ENCODE measurements at regions not wholly inside any gene's neighbourhood (a gene's known extent, or its start where the extent isn't known, plus 50 kb on each side); places are given as distances from the start of the nearest gene placed in this dataset.

GRCh38 chrX:113580486-113580885 lies 739.9 kb upstream of the AMOT start:
- no peaks in the 10 kb centered on the region for H3K9me3 ChIP-seq
- H3K27ac ChIP-seq, result no peak overlapping the region
- ATAC-seq, result no peak
- no peaks in the 10 kb centered on the region for H3K36me3 ChIP-seq
- WGBS (ENCODE audit: insufficient coverage, low coverage, low lambda C conversion rate, missing lambda C conversion rate), result 48% methylated on average over 2 of the region's 2 CpGs
- no peak for TF ChIP-seq POLR2A (IDR thresholded peaks at IDR 0.05)
- TF ChIP-seq CTCF (IDR thresholded peaks at IDR 0.05), result no peak
- H3K27me3 ChIP-seq, result no peaks in the 10 kb centered on the region
- intact Hi-C loops (cut with DNase I), result no loop called here
- DNase-seq, result no peak
- no peak overlapping the region for H3K4me3 ChIP-seq
- no peaks in the 10 kb centered on the region for H3K4me1 ChIP-seq

GRCh38 chrX:113558576-113558975 lies 717.9 kb upstream of the AMOT start:
- ATAC-seq (no peak), DNase-seq (no peak)
- H3K4me3 ChIP-seq, result no peak overlapping the region
- no peaks in the 10 kb centered on the region for H3K4me1 ChIP-seq
- intact Hi-C loops (cut with DNase I), result no loop called here
- WGBS (ENCODE audit: insufficient coverage, low coverage, low lambda C conversion rate, missing lambda C conversion rate), result 50% methylated on average over 1 of the region's 1 CpG
- H3K36me3 ChIP-seq, result no peaks in the 10 kb centered on the region
- no peak for TF ChIP-seq CTCF (IDR thresholded peaks at IDR 0.05)
- no peak for TF ChIP-seq POLR2A (IDR thresholded peaks at IDR 0.05)
- no peaks in the 10 kb centered on the region for H3K9me3 ChIP-seq
- H3K27ac ChIP-seq, result no peak overlapping the region
- H3K27me3 ChIP-seq, result no peaks in the 10 kb centered on the region

- no peak overlapping the region for H3K27ac ChIP-seq
- H3K36me3 ChIP-seq, result no peaks in the 10 kb centered on the region
- H3K27me3 ChIP-seq, result no peaks in the 10 kb centered on the region
- TF ChIP-seq POLR2A (IDR thresholded peaks at IDR 0.05) (no peak), CTCF (IDR thresholded peaks at IDR 0.05) (no peak)
- H3K9me3 ChIP-seq, result no peaks in the 10 kb centered on the region
- 88% methylated on average over 1 of the region's 1 CpG for WGBS (ENCODE audit: insufficient coverage, low coverage, low lambda C conversion rate, missing lambda C conversion rate)
- no peak overlapping the region for H3K4me3 ChIP-seq
- H3K4me1 ChIP-seq, result no peaks in the 10 kb centered on the region
- DNase-seq (no peak), ATAC-seq (no peak)
- intact Hi-C loops (cut with DNase I), result no loop called here
These were observed 711.3 kb upstream of the AMOT start for GRCh38 chrX:113551919-113552318.

- no peaks in the 10 kb centered on the region for H3K36me3 ChIP-seq
- intact Hi-C loops (cut with DNase I), result no loop called here
- no peak overlapping the region for H3K27ac ChIP-seq
- 60% methylated on average over 1 of the region's 2 CpGs for WGBS (ENCODE audit: insufficient coverage, low coverage, low lambda C conversion rate, missing lambda C conversion rate)
- H3K9me3 ChIP-seq, result no peaks in the 10 kb centered on the region
- TF ChIP-seq POLR2A (IDR thresholded peaks at IDR 0.05), result no peak
- TF ChIP-seq CTCF (IDR thresholded peaks at IDR 0.05), result no peak
- no peak overlapping the region for H3K4me3 ChIP-seq
- no peaks in the 10 kb centered on the region for H3K4me1 ChIP-seq
- no peak for DNase-seq
- no peak for ATAC-seq
- no peaks in the 10 kb centered on the region for H3K27me3 ChIP-seq
These were observed 707.8 kb upstream of the AMOT start for GRCh38 chrX:113548308-113549015.

All from right lobe of liver (tissue), 6 donors.